ENCODE measurements at regions not wholly inside any gene's neighbourhood (a gene's known extent, or its start where the extent isn't known, plus 50 kb on each side); places are given as distances from the start of the nearest gene placed in this dataset.
"Not testable (repeated sequence)": the region's sequence is repeated elsewhere in the genome, so short reads cannot be mapped to it uniquely, and the experiment has no call there.

DNA sequence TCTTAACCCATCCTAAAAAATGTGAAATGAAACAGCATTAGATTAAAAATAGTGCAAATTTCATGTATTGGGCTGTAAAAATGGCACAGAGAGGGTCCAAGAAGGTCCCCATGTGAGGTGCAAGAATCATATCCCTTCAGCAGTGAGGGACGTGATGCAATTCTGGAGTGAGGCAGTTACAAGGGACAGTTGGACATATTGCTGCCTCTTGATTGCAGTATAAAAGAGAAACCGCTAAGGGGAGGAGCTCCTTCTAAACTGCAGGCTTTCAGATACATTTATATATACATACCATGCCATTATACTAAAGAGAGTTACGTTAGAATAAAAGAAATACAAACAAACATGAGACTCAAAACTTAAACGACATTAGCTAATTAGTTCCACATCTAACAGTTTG is 304.2 kb upstream of the CTNNB1 start:
- DNase-seq: no peak
- Histone ChIP-seq H3K4me3 (no peak overlapping the region), H3K9me3 (no peaks in the 10 kb centered on the region), H3K36me3 (no peaks in the 10 kb centered on the region), H3K27me3 (ENCODE audit: low read depth) (no peaks in the 10 kb centered on the region), H3K4me1 (no peaks in the 10 kb centered on the region), H3K27ac (no peak overlapping the region)
- intact Hi-C loops (cut with DNase I): no loop called here
- TF ChIP-seq, protein P1, sequence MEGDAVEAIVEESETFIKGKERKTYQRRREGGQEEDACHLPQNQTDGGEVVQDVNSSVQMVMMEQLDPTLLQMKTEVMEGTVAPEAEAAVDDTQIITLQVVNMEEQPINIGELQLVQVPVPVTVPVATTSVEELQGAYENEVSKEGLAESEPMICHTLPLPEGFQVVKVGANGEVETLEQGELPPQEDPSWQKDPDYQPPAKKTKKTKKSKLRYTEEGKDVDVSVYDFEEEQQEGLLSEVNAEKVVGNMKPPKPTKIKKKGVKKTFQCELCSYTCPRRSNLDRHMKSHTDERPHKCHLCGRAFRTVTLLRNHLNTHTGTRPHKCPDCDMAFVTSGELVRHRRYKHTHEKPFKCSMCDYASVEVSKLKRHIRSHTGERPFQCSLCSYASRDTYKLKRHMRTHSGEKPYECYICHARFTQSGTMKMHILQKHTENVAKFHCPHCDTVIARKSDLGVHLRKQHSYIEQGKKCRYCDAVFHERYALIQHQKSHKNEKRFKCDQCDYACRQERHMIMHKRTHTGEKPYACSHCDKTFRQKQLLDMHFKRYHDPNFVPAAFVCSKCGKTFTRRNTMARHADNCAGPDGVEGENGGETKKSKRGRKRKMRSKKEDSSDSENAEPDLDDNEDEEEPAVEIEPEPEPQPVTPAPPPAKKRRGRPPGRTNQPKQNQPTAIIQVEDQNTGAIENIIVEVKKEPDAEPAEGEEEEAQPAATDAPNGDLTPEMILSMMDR (IDR thresholded peaks at IDR 0.05): no peak
- no peak for ATAC-seq

DNA sequence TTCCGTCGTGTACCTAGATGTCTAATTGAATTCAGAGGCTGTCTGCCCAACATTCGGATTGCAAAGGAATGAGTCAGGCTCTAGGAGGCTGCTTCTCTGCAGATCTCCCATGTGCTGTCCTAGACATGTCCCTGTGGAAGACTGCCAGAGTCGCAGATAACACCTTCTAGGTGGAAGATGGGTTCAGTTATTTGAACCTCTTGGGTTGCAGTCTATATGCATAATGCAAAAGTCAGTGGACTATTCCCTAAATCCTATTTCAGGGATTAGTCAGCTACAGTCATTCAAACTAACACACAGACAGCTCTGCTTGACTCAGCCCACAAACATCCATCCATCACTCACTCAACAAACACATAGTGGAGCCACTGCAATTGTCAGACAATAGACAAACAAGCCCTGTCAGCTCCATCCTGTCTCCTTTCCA is 300.0 kb upstream of the CTNNB1 start:
- Histone ChIP-seq H3K27ac (no peak overlapping the region), H3K27me3 (ENCODE audit: low read depth) (no peaks in the 10 kb centered on the region), H3K4me1 (no peaks in the 10 kb centered on the region), H3K36me3 (no peaks in the 10 kb centered on the region), H3K4me3 (no peak overlapping the region), H3K9me3 (no peaks in the 10 kb centered on the region)
- intact Hi-C loops (cut with DNase I): no loop called here
- TF ChIP-seq, protein P1 (IDR thresholded peaks at IDR 0.05): no peak
- ATAC-seq: no peak
- no peak for DNase-seq

DNA sequence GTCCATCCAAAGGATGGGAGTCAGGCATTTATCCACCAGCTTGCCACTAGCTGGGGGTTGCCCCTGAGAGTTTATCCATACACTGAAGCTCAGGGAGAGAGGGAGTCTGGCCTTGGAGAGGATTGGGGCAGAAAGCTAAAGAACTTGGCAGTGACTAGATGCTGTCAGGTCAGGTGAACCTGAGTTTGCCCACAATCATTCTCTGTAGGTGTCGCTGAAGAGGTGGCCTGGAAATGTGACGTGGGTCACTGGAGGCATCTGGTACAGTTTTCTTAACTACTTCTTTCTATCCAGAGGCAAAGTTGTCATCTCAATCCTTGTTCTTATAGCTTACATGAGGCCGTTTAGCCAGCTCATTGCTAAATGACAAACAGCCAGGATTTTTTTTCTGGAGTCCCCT is 298.0 kb upstream of the CTNNB1 start:
- Histone ChIP-seq H3K9me3 (no peaks in the 10 kb centered on the region), H3K27me3 (ENCODE audit: low read depth) (no peaks in the 10 kb centered on the region), H3K4me1 (no peaks in the 10 kb centered on the region), H3K27ac (no peak overlapping the region), H3K4me3 (no peak overlapping the region), H3K36me3 (no peaks in the 10 kb centered on the region)
- TF ChIP-seq, protein P1 (IDR thresholded peaks at IDR 0.05): no peak
- DNase-seq (no peak), ATAC-seq (no peak)
- intact Hi-C loops (cut with DNase I): no loop called here

DNA sequence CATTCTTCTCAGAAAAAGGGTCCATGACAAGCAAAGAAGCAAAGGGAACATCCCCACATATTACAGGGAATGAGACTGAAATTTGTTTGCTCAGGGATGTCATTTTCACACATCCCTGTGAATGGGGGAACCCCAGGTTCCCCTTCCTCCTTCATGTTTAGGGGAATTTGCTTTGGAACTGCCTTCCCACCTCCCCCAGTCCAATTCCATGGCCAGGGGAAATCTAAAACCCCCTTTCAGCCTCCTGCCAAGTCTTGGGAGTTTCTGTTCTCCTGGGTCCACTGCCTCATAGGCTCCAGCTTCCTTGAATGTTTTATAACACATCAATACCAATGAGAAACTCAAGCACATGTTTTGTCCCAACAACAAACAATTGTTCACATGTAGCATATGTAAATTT is 297.5 kb upstream of the CTNNB1 start:
- TF ChIP-seq, protein P1 (IDR thresholded peaks at IDR 0.05): no peak
- Histone ChIP-seq H3K4me3 (no peak overlapping the region), H3K27ac (no peak overlapping the region), H3K36me3 (no peaks in the 10 kb centered on the region), H3K27me3 (ENCODE audit: low read depth) (no peaks in the 10 kb centered on the region), H3K9me3 (no peaks in the 10 kb centered on the region), H3K4me1 (no peaks in the 10 kb centered on the region)
- no peak for DNase-seq
- intact Hi-C loops (cut with DNase I): no loop called here
- no peak for ATAC-seq

DNA sequence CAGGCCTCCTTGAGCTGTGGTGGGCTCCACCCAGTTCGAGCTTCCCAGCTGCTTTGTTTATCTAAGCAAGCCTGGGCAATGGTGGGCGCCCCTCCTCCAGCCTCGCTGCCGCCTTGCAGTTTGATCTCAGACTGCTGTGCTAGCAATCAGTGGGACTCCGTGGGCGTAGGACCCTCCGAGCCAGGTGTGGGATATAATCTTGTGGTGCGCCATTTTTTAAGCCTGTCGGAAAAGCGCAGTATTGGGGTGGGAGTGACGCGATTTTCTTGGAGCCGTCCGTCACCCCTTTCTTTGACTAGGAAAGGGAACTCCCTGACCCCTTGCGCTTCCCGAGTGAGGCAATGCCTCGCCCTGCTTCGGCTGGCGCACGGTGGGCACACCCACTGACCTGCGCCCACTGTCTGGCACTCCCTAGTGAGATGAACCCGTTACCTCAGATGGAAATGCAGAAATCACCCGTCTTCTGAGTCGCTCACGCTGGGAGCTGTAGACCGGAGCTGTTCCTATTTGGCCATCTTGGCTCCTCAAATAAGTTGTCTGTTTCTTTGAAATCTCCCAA is 291.3 kb upstream of the CTNNB1 start:
- H3K4me1 ChIP-seq; H3K27me3 ChIP-seq (ENCODE audit: low read depth); H3K4me3 ChIP-seq; ATAC-seq; DNase-seq; H3K9me3 ChIP-seq; intact Hi-C loops (cut with DNase I); H3K27ac ChIP-seq; H3K36me3 ChIP-seq: not testable (repeated sequence)

DNA sequence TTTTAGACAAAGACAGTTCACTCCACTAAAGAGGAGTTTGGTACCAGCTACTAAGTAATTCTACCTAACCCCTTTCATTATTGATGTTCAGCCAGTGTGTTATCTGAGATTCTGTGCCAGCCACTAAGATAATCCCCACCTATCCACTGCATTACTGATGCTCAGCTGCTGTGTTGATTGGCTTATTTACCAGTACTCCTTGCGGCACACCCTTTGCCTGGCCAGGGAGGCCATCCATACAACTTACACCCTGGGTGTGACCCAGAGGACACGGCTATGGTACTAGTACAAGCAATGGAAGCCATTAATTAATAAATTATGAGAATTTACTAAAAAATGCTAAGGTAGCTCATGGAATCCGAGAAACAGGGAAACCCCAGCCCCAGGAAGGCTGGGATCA is 290.7 kb upstream of the CTNNB1 start:
- TF ChIP-seq, protein P1 (IDR thresholded peaks at IDR 0.05): no peak
- no peaks in the 10 kb centered on the region for H3K36me3 ChIP-seq
- no peaks in the 10 kb centered on the region for H3K9me3 ChIP-seq
- ATAC-seq (no peak), DNase-seq (no peak)
- intact Hi-C loops (cut with DNase I): no loop called here
- no peak overlapping the region for H3K4me3 ChIP-seq
- H3K27me3 ChIP-seq (ENCODE audit: low read depth): no peaks in the 10 kb centered on the region
- no peaks in the 10 kb centered on the region for H3K4me1 ChIP-seq
- H3K27ac ChIP-seq: no peak overlapping the region
